ENCODE measurements at regions not wholly inside any gene's neighbourhood (a gene's known extent, or its start where the extent isn't known, plus 50 kb on each side); places are given as distances from the start of the nearest gene placed in this dataset.

DNA sequence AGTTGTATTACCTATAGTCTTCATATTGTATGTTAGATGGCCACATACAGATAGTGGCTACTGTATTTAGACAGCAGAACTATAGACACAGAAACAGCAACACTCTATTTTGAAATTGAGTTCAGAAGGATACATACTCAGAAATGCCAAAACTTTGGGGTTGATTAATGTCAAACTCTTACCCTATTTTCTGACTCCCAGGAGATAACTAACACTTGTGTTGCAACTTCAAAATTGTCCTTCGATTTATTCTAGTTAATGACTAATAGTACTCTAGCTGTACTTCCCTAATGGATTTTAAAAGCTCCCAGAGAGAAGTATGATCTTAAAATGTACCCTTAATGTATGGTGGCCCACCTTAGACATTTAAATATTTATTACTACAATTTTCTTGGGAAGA is 229.9 kb upstream of the UGT8 start:
- H3K4me1 ChIP-seq (ENCODE audit: insufficient read depth): no peaks in the 10 kb centered on the region
- WGBS (ENCODE audit: low lambda C conversion rate, missing lambda C conversion rate): 75% methylated on average over 1 of the region's 1 CpG
- H3K4me3 ChIP-seq: no peak overlapping the region
- H3K9me3 ChIP-seq (ENCODE audit: low read depth): no peaks in the 10 kb centered on the region
- DNase-seq (ENCODE audit: low spot score): no peak
- H3K9me2 ChIP-seq (replicated peaks; ENCODE audit: insufficient read depth): no peaks in the 10 kb centered on the region
- no peaks in the 10 kb centered on the region for H3K79me2 ChIP-seq
- H3K27ac ChIP-seq: no peak overlapping the region
- no peak overlapping the region for H3K4me2 ChIP-seq
- H3K27me3 ChIP-seq: no peaks in the 10 kb centered on the region
- no peak overlapping the region for H2AFZ ChIP-seq
- TF ChIP-seq EZH2 (IDR thresholded peaks at IDR 0.05; ENCODE audit: borderline replicate concordance) (no peak), EZH2phosphoT487 (IDR thresholded peaks at IDR 0.05; ENCODE audit: low read depth, severe bottlenecking, unreplicated experiment) (no peak)
- TF ChIP-seq, protein P1, sequence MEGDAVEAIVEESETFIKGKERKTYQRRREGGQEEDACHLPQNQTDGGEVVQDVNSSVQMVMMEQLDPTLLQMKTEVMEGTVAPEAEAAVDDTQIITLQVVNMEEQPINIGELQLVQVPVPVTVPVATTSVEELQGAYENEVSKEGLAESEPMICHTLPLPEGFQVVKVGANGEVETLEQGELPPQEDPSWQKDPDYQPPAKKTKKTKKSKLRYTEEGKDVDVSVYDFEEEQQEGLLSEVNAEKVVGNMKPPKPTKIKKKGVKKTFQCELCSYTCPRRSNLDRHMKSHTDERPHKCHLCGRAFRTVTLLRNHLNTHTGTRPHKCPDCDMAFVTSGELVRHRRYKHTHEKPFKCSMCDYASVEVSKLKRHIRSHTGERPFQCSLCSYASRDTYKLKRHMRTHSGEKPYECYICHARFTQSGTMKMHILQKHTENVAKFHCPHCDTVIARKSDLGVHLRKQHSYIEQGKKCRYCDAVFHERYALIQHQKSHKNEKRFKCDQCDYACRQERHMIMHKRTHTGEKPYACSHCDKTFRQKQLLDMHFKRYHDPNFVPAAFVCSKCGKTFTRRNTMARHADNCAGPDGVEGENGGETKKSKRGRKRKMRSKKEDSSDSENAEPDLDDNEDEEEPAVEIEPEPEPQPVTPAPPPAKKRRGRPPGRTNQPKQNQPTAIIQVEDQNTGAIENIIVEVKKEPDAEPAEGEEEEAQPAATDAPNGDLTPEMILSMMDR (IDR thresholded peaks at IDR 0.05; ENCODE audit: poor library complexity): no peak
- H3K36me3 ChIP-seq (replicated peaks; ENCODE audit: insufficient read depth, low read depth): no peaks in the 10 kb centered on the region
- no peaks in the 10 kb centered on the region for H4K20me1 ChIP-seq (ENCODE audit: insufficient read depth, poor library complexity, severe bottlenecking)

DNA sequence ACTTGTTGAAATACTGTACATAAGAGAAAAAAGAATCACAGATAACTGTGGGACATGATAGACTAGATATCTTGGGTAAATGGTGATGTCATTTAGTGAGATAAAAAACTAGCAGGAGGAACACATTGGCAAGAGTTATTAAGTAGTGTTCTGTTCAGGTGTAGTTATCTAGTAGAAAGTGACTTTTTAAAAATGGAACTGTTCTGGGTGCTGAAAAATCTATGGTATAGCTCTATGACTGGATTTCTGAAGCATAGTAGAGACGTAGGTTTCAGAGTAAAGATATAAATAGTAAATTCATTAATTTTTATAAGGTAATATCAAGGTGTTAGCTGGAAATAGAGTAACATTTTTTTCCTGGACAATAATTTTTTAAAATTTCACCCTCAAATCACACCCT is 225.1 kb upstream of the UGT8 start:
- no peak overlapping the region for H2AFZ ChIP-seq
- no peak for DNase-seq (ENCODE audit: low spot score)
- no peaks in the 10 kb centered on the region for H4K20me1 ChIP-seq (ENCODE audit: insufficient read depth, poor library complexity, severe bottlenecking)
- no peak overlapping the region for H3K4me3 ChIP-seq
- 90% methylated on average over 1 of the region's 1 CpG for WGBS (ENCODE audit: low lambda C conversion rate, missing lambda C conversion rate)
- no peaks in the 10 kb centered on the region for H3K27me3 ChIP-seq
- H3K4me1 ChIP-seq (ENCODE audit: insufficient read depth): no peaks in the 10 kb centered on the region
- no peak overlapping the region for H3K4me2 ChIP-seq
- H3K9me3 ChIP-seq (ENCODE audit: low read depth): no peaks in the 10 kb centered on the region
- no peaks in the 10 kb centered on the region for H3K9me2 ChIP-seq (replicated peaks; ENCODE audit: insufficient read depth)
- no peaks in the 10 kb centered on the region for H3K79me2 ChIP-seq
- H3K36me3 ChIP-seq (replicated peaks; ENCODE audit: insufficient read depth, low read depth): no peaks in the 10 kb centered on the region
- TF ChIP-seq EZH2phosphoT487 (IDR thresholded peaks at IDR 0.05; ENCODE audit: low read depth, severe bottlenecking, unreplicated experiment) (no peak), EZH2 (IDR thresholded peaks at IDR 0.05; ENCODE audit: borderline replicate concordance) (no peak)
- TF ChIP-seq, protein P1 (IDR thresholded peaks at IDR 0.05; ENCODE audit: poor library complexity): no peak
- H3K27ac ChIP-seq: no peak overlapping the region

DNA sequence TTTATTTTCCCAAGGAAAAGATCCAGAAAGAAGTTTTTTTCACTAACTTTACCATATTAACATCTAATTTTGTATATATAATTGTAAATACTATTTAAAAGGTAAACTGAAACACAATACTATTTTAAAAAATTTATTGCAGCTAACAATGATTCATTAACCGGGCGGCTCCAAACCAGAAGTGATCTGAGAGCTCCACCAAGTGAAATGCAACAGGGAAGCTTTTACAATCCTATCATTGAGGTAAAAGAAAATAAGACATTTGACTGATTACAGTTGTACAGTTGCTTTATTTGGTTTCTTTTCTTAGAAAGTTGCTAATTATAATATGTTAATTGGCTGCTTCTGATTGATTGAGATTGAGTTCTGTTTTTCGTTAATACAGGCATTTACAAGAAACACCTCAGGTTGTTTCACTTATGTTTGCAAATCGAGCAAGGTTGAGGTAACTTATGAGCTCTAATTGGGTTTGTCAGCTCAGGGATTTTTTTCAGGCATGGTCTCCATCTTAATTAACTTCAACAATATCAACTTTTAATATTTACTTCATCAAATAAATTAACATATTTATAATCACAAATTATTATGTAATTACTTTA is 220.2 kb upstream of the UGT8 start:
- Histone ChIP-seq H3K79me2 (no peaks in the 10 kb centered on the region), H3K27me3 (no peaks in the 10 kb centered on the region), H2AFZ (no peak overlapping the region), H3K4me2 (no peak overlapping the region), H3K4me3 (no peak overlapping the region), H3K9me3 (ENCODE audit: low read depth) (no peaks in the 10 kb centered on the region), H3K27ac (no peak overlapping the region), H3K4me1 (ENCODE audit: insufficient read depth) (no peaks in the 10 kb centered on the region), H4K20me1 (ENCODE audit: insufficient read depth, poor library complexity, severe bottlenecking) (no peaks in the 10 kb centered on the region), H3K9me2 (replicated peaks; ENCODE audit: insufficient read depth) (no peaks in the 10 kb centered on the region), H3K36me3 (replicated peaks; ENCODE audit: insufficient read depth, low read depth) (no peaks in the 10 kb centered on the region)
- DNase-seq (ENCODE audit: low spot score): peak; percentile 49
- WGBS (ENCODE audit: low lambda C conversion rate, missing lambda C conversion rate): 60% methylated on average over 4 of the region's 4 CpGs
- TF ChIP-seq EZH2phosphoT487 (IDR thresholded peaks at IDR 0.05; ENCODE audit: low read depth, severe bottlenecking, unreplicated experiment): no peak
- TF ChIP-seq, protein P1 (IDR thresholded peaks at IDR 0.05; ENCODE audit: poor library complexity): peak; percentile 84

DNA sequence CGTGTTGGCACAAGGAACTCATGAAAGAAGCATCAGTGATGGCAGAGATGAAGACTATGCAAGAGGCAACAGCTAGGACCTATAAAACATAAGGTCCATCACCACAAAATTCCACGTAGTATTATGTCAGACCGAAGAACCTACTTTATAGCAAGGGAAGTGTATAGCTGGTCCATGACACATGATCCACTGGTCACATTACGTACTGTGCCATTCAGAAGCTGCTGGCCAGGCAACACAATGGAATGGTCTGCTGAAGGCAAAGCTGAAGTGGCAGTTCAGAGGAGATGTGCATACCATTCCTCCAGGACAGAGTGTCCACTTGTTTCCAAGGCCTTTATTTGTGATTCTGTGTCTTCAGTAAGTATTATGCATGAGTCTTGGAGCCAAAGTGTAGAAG is 215.5 kb upstream of the UGT8 start:
- Histone ChIP-seq H2AFZ (no peak overlapping the region), H3K4me2 (no peak overlapping the region), H3K27me3 (no peaks in the 10 kb centered on the region), H3K4me3 (no peak overlapping the region), H3K9me2 (replicated peaks; ENCODE audit: insufficient read depth) (no peaks in the 10 kb centered on the region), H3K4me1 (ENCODE audit: insufficient read depth) (no peaks in the 10 kb centered on the region), H3K36me3 (replicated peaks; ENCODE audit: insufficient read depth, low read depth) (no peaks in the 10 kb centered on the region), H3K9me3 (ENCODE audit: low read depth) (no peaks in the 10 kb centered on the region), H3K27ac (no peak overlapping the region), H3K79me2 (no peaks in the 10 kb centered on the region), H4K20me1 (ENCODE audit: insufficient read depth, poor library complexity, severe bottlenecking) (no peaks in the 10 kb centered on the region)
- TF ChIP-seq EZH2phosphoT487 (IDR thresholded peaks at IDR 0.05; ENCODE audit: low read depth, severe bottlenecking, unreplicated experiment) (no peak), EZH2 (IDR thresholded peaks at IDR 0.05; ENCODE audit: borderline replicate concordance) (no peak)
- TF ChIP-seq, protein P1 (IDR thresholded peaks at IDR 0.05; ENCODE audit: poor library complexity): no peak
- DNase-seq (ENCODE audit: low spot score): no peak
- 95% methylated on average over 4 of the region's 4 CpGs for WGBS (ENCODE audit: low lambda C conversion rate, missing lambda C conversion rate)

Data from hepatocyte (in vitro differentiated cells).